Hepatocyte (in vitro differentiated cells): ENCODE measurements at regions not wholly inside any gene's neighbourhood (a gene's known extent, or its start where the extent isn't known, plus 50 kb on each side); places are given as distances from the start of the nearest gene placed in this dataset.

Experiments
- DNase-seq: peaks from one replicate; pipeline ENCODE4 v3.0.0-alpha.2; 2016; ENCODE audit warnings: low spot score
- H2AFZ ChIP-seq: fragments of 200-600 bp; sonication (generic); 2 replicates; pipeline ENCODE4 v1.6.0; 2016; ENCODE audit warnings: antibody characterized with exemption, mild to moderate bottlenecking
- H3K27ac ChIP-seq: fragments of 200-600 bp; sonication (generic); 2 replicates; pipeline ENCODE4 v1.5.1; 2016; ENCODE audit warnings: mild to moderate bottlenecking
- H3K27me3 ChIP-seq: fragments of 200-600 bp; sonication (generic); 2 replicates; pipeline ENCODE4 v1.6.1; 2016
- H3K36me3 ChIP-seq: fragments of 200-600 bp; sonication (generic); replicated peaks from 2 replicates; pipeline ENCODE4 v1.5.1; 2016; ENCODE audit warnings: low read depth; ENCODE audit not compliant: insufficient read depth
- H3K4me1 ChIP-seq: fragments of 200-600 bp; sonication (generic); 2 replicates; pipeline ENCODE4 v1.5.1; 2016; ENCODE audit warnings: mild to moderate bottlenecking, moderate library complexity; ENCODE audit not compliant: insufficient read depth
- H3K4me2 ChIP-seq: fragments of 200-600 bp; sonication (generic); 2 replicates; pipeline ENCODE4 v1.6.0; 2016
- H3K4me3 ChIP-seq: fragments of 200-600 bp; sonication (generic); 2 replicates; pipeline ENCODE4 v1.5.1; 2016; ENCODE audit warnings: mild to moderate bottlenecking
- H3K79me2 ChIP-seq: fragments of 200-600 bp; sonication (generic); 2 replicates; pipeline ENCODE4 v1.6.0; 2017; ENCODE audit warnings: mild to moderate bottlenecking
- H3K9me2 ChIP-seq: fragments of 200-600 bp; sonication (generic); replicated peaks from 2 replicates; pipeline ENCODE4 v1.6.0; 2017; ENCODE audit warnings: mild to moderate bottlenecking; ENCODE audit not compliant: insufficient read depth
- H3K9me3 ChIP-seq: fragments of 200-600 bp; sonication (generic); 2 replicates; pipeline ENCODE4 v1.5.1; 2016; ENCODE audit warnings: low read depth, mild to moderate bottlenecking
- H4K20me1 ChIP-seq: fragments of 200-600 bp; sonication (generic); 2 replicates; pipeline ENCODE4 v1.6.0; 2016; ENCODE audit warnings: mild to moderate bottlenecking; ENCODE audit not compliant: insufficient read depth, poor library complexity, severe bottlenecking
- CTCF ChIP-seq: fragments of 200-600 bp; sonication (generic); IDR thresholded peaks from 2 replicates; pipeline ENCODE4 v1.5.1; 2016; ENCODE audit warnings: antibody characterized with exemption, mild to moderate bottlenecking; ENCODE audit not compliant: poor library complexity
- EZH2 ChIP-seq: fragments of 200-600 bp; sonication (generic); IDR thresholded peaks from 2 replicates; pipeline ENCODE4 v1.6.1; 2016; ENCODE audit warnings: antibody characterized with exemption, mild to moderate bottlenecking, borderline replicate concordance
- EZH2phosphoT487 ChIP-seq: fragments of 200-600 bp; sonication (generic); IDR thresholded peaks from one replicate; pipeline ENCODE4 v1.6.1; 2018; ENCODE audit warnings: antibody characterized with exemption, mild to moderate bottlenecking, low read depth, moderate library complexity; ENCODE audit not compliant: unreplicated experiment, severe bottlenecking
- WGBS: methylation state at CpG from one replicate; pipeline ENCODE4 v1.1.6; 2016; ENCODE audit warnings: low lambda C conversion rate; ENCODE audit errors: missing lambda C conversion rate; 5-methylcytosine and 5-hydroxymethylcytosine counted together

- Histone ChIP-seq H4K20me1 (no peaks in the 10 kb centered on the region), H3K4me1 (no peaks in the 10 kb centered on the region), H3K4me3 (no peak overlapping the region), H3K36me3 (no peaks in the 10 kb centered on the region), H3K27ac (no peak overlapping the region), H2AFZ (no peak overlapping the region), H3K9me3 (no peaks in the 10 kb centered on the region), H3K9me2 (no peaks in the 10 kb centered on the region), H3K79me2 (no peaks in the 10 kb centered on the region), H3K27me3 (peaks cover 47% of the 10 kb centered on the region), H3K4me2 (no peak overlapping the region)
- 44% methylated on average over 4 of the region's 4 CpGs for WGBS
- no peak for DNase-seq
- TF ChIP-seq EZH2 (no peak), EZH2phosphoT487 (no peak), CTCF (no peak)
Observed at GRCh38 chr22:26910845-26911244, 253.5 kb downstream of the MIAT start.

GRCh38 chr22:26912655-26913345, 255.4 kb downstream of the MIAT start:
- H3K4me1 ChIP-seq = no peaks in the 10 kb centered on the region
- no peaks in the 10 kb centered on the region for H3K36me3 ChIP-seq
- no peaks in the 10 kb centered on the region for H3K79me2 ChIP-seq
- no peaks in the 10 kb centered on the region for H4K20me1 ChIP-seq
- DNase-seq = no peak
- no peak overlapping the region for H3K27ac ChIP-seq
- TF ChIP-seq EZH2phosphoT487 (no peak), EZH2 (no peak), CTCF (no peak)
- 66% methylated on average over 23 of the region's 23 CpGs for WGBS
- no peak overlapping the region for H3K4me2 ChIP-seq
- no peaks in the 10 kb centered on the region for H3K9me3 ChIP-seq
- H3K9me2 ChIP-seq = no peaks in the 10 kb centered on the region
- H3K4me3 ChIP-seq = no peak overlapping the region
- no peak overlapping the region for H2AFZ ChIP-seq
- peaks cover 51% of the 10 kb centered on the region for H3K27me3 ChIP-seq

- Histone ChIP-seq H3K27me3 (peaks cover 54% of the 10 kb centered on the region), H3K4me3 (no peak overlapping the region), H3K4me1 (no peaks in the 10 kb centered on the region), H3K79me2 (no peaks in the 10 kb centered on the region), H3K4me2 (no peak overlapping the region), H2AFZ (no peak overlapping the region), H3K9me3 (no peaks in the 10 kb centered on the region), H3K36me3 (no peaks in the 10 kb centered on the region), H3K27ac (no peak overlapping the region), H4K20me1 (no peaks in the 10 kb centered on the region), H3K9me2 (no peaks in the 10 kb centered on the region)
- 73% methylated on average over 23 of the region's 25 CpGs for WGBS
- no peak for DNase-seq
- no peak for TF ChIP-seq EZH2phosphoT487
Observed at GRCh38 chr22:26914519-26915185, 257.3 kb downstream of the MIAT start.

GRCh38 chr22:26916236-26916635, 258.8 kb downstream of the MIAT start:
- Histone ChIP-seq H3K9me2 (no peaks in the 10 kb centered on the region), H3K4me2 (no peak overlapping the region), H3K4me1 (no peaks in the 10 kb centered on the region), H3K79me2 (no peaks in the 10 kb centered on the region), H3K27me3 (peaks cover 42% of the 10 kb centered on the region), H2AFZ (no peak overlapping the region), H3K27ac (no peak overlapping the region), H3K9me3 (no peaks in the 10 kb centered on the region), H4K20me1 (no peaks in the 10 kb centered on the region), H3K4me3 (no peak overlapping the region), H3K36me3 (no peaks in the 10 kb centered on the region)
- WGBS = 73% methylated on average over 2 of the region's 2 CpGs
- no peak for DNase-seq
- TF ChIP-seq EZH2phosphoT487 (no peak), EZH2 (no peak), CTCF (no peak)
